Keratinocyte (primary cell): ENCODE measurements at regions not wholly inside any gene's neighbourhood (a gene's known extent, or its start where the extent isn't known, plus 50 kb on each side); places are given as distances from the start of the nearest gene placed in this dataset.

ENCODE experiments used
- CTCF ChIP-seq, 3 experiments: IDR thresholded peaks in 1 of 3; conservative IDR thresholded peaks in 1 of 3; optimal IDR thresholded peaks in 1 of 3; 2 replicates in 2 of 3; 3 replicates in 1 of 3; pipeline versions ENCODE3 to v1.5.1; 2011; ENCODE audit warnings: low read length in 3 of 3, mild to moderate bottlenecking in 3 of 3, moderate library complexity in 2 of 3, control low read depth in 1 of 3, inconsistent platforms in 1 of 3; ENCODE audit not compliant: insufficient read depth in 2 of 3; ENCODE audit errors: extremely low read depth in 1 of 3
- EZH2 ChIP-seq: IDR thresholded peaks from one replicate; pipeline ENCODE4 v1.6.1; 2012; ENCODE audit warnings: inconsistent platforms, mild to moderate bottlenecking, low read length, moderate library complexity

GRCh38 chr3:72013084-72013483, 228.1 kb upstream of the PROK2 start:
- TF ChIP-seq CTCF (optimal IDR thresholded peaks at IDR 0.05 in 1 of 3, IDR thresholded peaks at IDR 0.05 in 1 of 3, conservative IDR thresholded peaks at IDR 0.05 in 1 of 3; ENCODE audit: extremely low read depth in 1 of 3, insufficient read depth in 2 of 3, low read length in 3 of 3) = no peak
- TF ChIP-seq EZH2 = no peak
